ENCODE measurements at regions not wholly inside any gene's neighbourhood (a gene's known extent, or its start where the extent isn't known, plus 50 kb on each side); places are given as distances from the start of the nearest gene placed in this dataset.
"Not testable (repeated sequence)": the region's sequence is repeated elsewhere in the genome, so short reads cannot be mapped to it uniquely, and the experiment has no call there.

GRCh38 chr6:84576029-84576428 is 188.4 kb downstream of the TBX18 start:
- no peak overlapping the region for H3K4me3 ChIP-seq (ENCODE audit: low read length)
- H3K4me1 ChIP-seq (ENCODE audit: insufficient read depth, low read length), result no peaks in the 10 kb centered on the region
- no peaks in the 10 kb centered on the region for H3K27me3 ChIP-seq (ENCODE audit: insufficient read depth, low read length)
- no peak overlapping the region for H3K27ac ChIP-seq (ENCODE audit: low read length)
- H3K36me3 ChIP-seq (ENCODE audit: insufficient read depth, low read depth, low read length), result no peaks in the 10 kb centered on the region
- H3K9me3 ChIP-seq (ENCODE audit: insufficient read depth, low read depth, low read length), result peaks cover 4% of the 10 kb centered on the region; the same call in 1 of the 2 replicates
- no peak overlapping the region for H3K9ac ChIP-seq (ENCODE audit: low read depth, low read length)

GRCh38 chr6:84575264-84575663 is 189.1 kb downstream of the TBX18 start:
- Histone ChIP-seq H3K9ac (ENCODE audit: low read depth, low read length) (no peak overlapping the region), H3K9me3 (ENCODE audit: insufficient read depth, low read depth, low read length) (peaks cover 4% of the 10 kb centered on the region; the same call in 1 of the 2 replicates), H3K27ac (ENCODE audit: low read length) (no peak overlapping the region)

GRCh38 chr6:84569882-84570281 is 194.5 kb downstream of the TBX18 start:
- Histone ChIP-seq H3K36me3 (ENCODE audit: insufficient read depth, low read depth, low read length) (no peaks in the 10 kb centered on the region), H3K4me1 (ENCODE audit: insufficient read depth, low read length) (no peaks in the 10 kb centered on the region), H3K27ac (ENCODE audit: low read length) (no peak overlapping the region), H3K9ac (ENCODE audit: low read depth, low read length) (no peak overlapping the region), H3K9me3 (ENCODE audit: insufficient read depth, low read depth, low read length) (no peaks in the 10 kb centered on the region), H3K4me3 (ENCODE audit: low read length) (no peak overlapping the region), H3K27me3 (ENCODE audit: insufficient read depth, low read length) (no peaks in the 10 kb centered on the region)

More at GRCh38 chr6:84575264-84575663, 189.1 kb downstream of the TBX18 start:
- Histone ChIP-seq H3K4me1 (ENCODE audit: insufficient read depth, low read length) (no peaks in the 10 kb centered on the region), H3K27me3 (ENCODE audit: insufficient read depth, low read length) (no peaks in the 10 kb centered on the region), H3K36me3 (ENCODE audit: insufficient read depth, low read depth, low read length) (no peaks in the 10 kb centered on the region), H3K4me3 (ENCODE audit: low read length) (no peak overlapping the region)

- Histone ChIP-seq H3K9me3 (ENCODE audit: insufficient read depth, low read depth, low read length) (no peaks in the 10 kb centered on the region), H3K4me3 (ENCODE audit: low read length) (no peak overlapping the region), H3K27ac (ENCODE audit: low read length) (no peak overlapping the region), H3K9ac (ENCODE audit: low read depth, low read length) (no peak overlapping the region), H3K36me3 (ENCODE audit: insufficient read depth, low read depth, low read length) (no peaks in the 10 kb centered on the region), H3K27me3 (ENCODE audit: insufficient read depth, low read length) (no peaks in the 10 kb centered on the region), H3K4me1 (ENCODE audit: insufficient read depth, low read length) (no peaks in the 10 kb centered on the region)
Observed at GRCh38 chr6:84568971-84569370, 195.4 kb downstream of the TBX18 start.

GRCh38 chr6:84565718-84566117 is 198.7 kb downstream of the TBX18 start:
- not testable (repeated sequence) for H3K9me3 ChIP-seq (ENCODE audit: insufficient read depth, low read depth, low read length); H3K27me3 ChIP-seq (ENCODE audit: insufficient read depth, low read length); H3K36me3 ChIP-seq (ENCODE audit: insufficient read depth, low read depth, low read length); H3K4me1 ChIP-seq (ENCODE audit: insufficient read depth, low read length); H3K27ac ChIP-seq (ENCODE audit: low read length); H3K4me3 ChIP-seq (ENCODE audit: low read length); H3K9ac ChIP-seq (ENCODE audit: low read depth, low read length)

- H3K9ac ChIP-seq (ENCODE audit: low read depth, low read length), result no peak overlapping the region
- H3K36me3 ChIP-seq (ENCODE audit: insufficient read depth, low read depth, low read length), result no peaks in the 10 kb centered on the region
- H3K27me3 ChIP-seq (ENCODE audit: insufficient read depth, low read length), result no peaks in the 10 kb centered on the region
- no peaks in the 10 kb centered on the region for H3K4me1 ChIP-seq (ENCODE audit: insufficient read depth, low read length)
- H3K4me3 ChIP-seq (ENCODE audit: low read length), result no peak overlapping the region
- no peak overlapping the region for H3K27ac ChIP-seq (ENCODE audit: low read length)
- no peaks in the 10 kb centered on the region for H3K9me3 ChIP-seq (ENCODE audit: insufficient read depth, low read depth, low read length)
Observed at GRCh38 chr6:84560436-84561390, 203.7 kb downstream of the TBX18 start.

- Histone ChIP-seq H3K27me3 (ENCODE audit: insufficient read depth, low read length) (no peaks in the 10 kb centered on the region), H3K4me1 (ENCODE audit: insufficient read depth, low read length) (no peaks in the 10 kb centered on the region), H3K4me3 (ENCODE audit: low read length) (no peak overlapping the region), H3K36me3 (ENCODE audit: insufficient read depth, low read depth, low read length) (no peaks in the 10 kb centered on the region), H3K27ac (ENCODE audit: low read length) (no peak overlapping the region), H3K9me3 (ENCODE audit: insufficient read depth, low read depth, low read length) (no peaks in the 10 kb centered on the region), H3K9ac (ENCODE audit: low read depth, low read length) (no peak overlapping the region)
Observed at GRCh38 chr6:84556541-84557335, 207.7 kb downstream of the TBX18 start.

- no peaks in the 10 kb centered on the region for H3K36me3 ChIP-seq (ENCODE audit: insufficient read depth, low read depth, low read length)
- H3K27me3 ChIP-seq (ENCODE audit: insufficient read depth, low read length), result no peaks in the 10 kb centered on the region
- H3K27ac ChIP-seq (ENCODE audit: low read length), result no peak overlapping the region
- no peak overlapping the region for H3K9ac ChIP-seq (ENCODE audit: low read depth, low read length)
- no peaks in the 10 kb centered on the region for H3K4me1 ChIP-seq (ENCODE audit: insufficient read depth, low read length)
- H3K9me3 ChIP-seq (ENCODE audit: insufficient read depth, low read depth, low read length), result no peaks in the 10 kb centered on the region
- no peak overlapping the region for H3K4me3 ChIP-seq (ENCODE audit: low read length)
Observed at GRCh38 chr6:84554706-84555105, 209.7 kb downstream of the TBX18 start.

- no peaks in the 10 kb centered on the region for H3K4me1 ChIP-seq (ENCODE audit: insufficient read depth, low read length)
- H3K27me3 ChIP-seq (ENCODE audit: insufficient read depth, low read length), result no peaks in the 10 kb centered on the region
- no peaks in the 10 kb centered on the region for H3K36me3 ChIP-seq (ENCODE audit: insufficient read depth, low read depth, low read length)
- no peak overlapping the region for H3K4me3 ChIP-seq (ENCODE audit: low read length)
- no peak overlapping the region for H3K9ac ChIP-seq (ENCODE audit: low read depth, low read length)
- H3K9me3 ChIP-seq (ENCODE audit: insufficient read depth, low read depth, low read length), result no peaks in the 10 kb centered on the region
- H3K27ac ChIP-seq (ENCODE audit: low read length), result no peak overlapping the region
Observed at GRCh38 chr6:84554074-84554473, 210.3 kb downstream of the TBX18 start.

- H3K9ac ChIP-seq (ENCODE audit: low read depth, low read length), result no peak overlapping the region
- H3K27me3 ChIP-seq (ENCODE audit: insufficient read depth, low read length), result no peaks in the 10 kb centered on the region
- H3K27ac ChIP-seq (ENCODE audit: low read length), result no peak overlapping the region
- no peaks in the 10 kb centered on the region for H3K36me3 ChIP-seq (ENCODE audit: insufficient read depth, low read depth, low read length)
- H3K4me1 ChIP-seq (ENCODE audit: insufficient read depth, low read length), result no peaks in the 10 kb centered on the region
- no peak overlapping the region for H3K4me3 ChIP-seq (ENCODE audit: low read length)
- H3K9me3 ChIP-seq (ENCODE audit: insufficient read depth, low read depth, low read length), result no peaks in the 10 kb centered on the region
Observed at GRCh38 chr6:84553527-84553926, 210.9 kb downstream of the TBX18 start.

- Histone ChIP-seq H3K36me3 (ENCODE audit: insufficient read depth, low read depth, low read length) (no peaks in the 10 kb centered on the region), H3K9me3 (ENCODE audit: insufficient read depth, low read depth, low read length) (no peaks in the 10 kb centered on the region), H3K4me3 (ENCODE audit: low read length) (no peak overlapping the region), H3K27me3 (ENCODE audit: insufficient read depth, low read length) (no peaks in the 10 kb centered on the region), H3K4me1 (ENCODE audit: insufficient read depth, low read length) (no peaks in the 10 kb centered on the region), H3K9ac (ENCODE audit: low read depth, low read length) (no peak overlapping the region), H3K27ac (ENCODE audit: low read length) (no peak overlapping the region)
Observed at GRCh38 chr6:84551797-84552196, 212.6 kb downstream of the TBX18 start.

GRCh38 chr6:84549917-84550316 is 214.5 kb downstream of the TBX18 start:
- H3K27ac ChIP-seq (ENCODE audit: low read length), result no peak overlapping the region

More at GRCh38 chr6:84549917-84550316, 214.5 kb downstream of the TBX18 start:
- Histone ChIP-seq H3K27me3 (ENCODE audit: insufficient read depth, low read length) (no peaks in the 10 kb centered on the region), H3K9ac (ENCODE audit: low read depth, low read length) (no peak overlapping the region), H3K36me3 (ENCODE audit: insufficient read depth, low read depth, low read length) (no peaks in the 10 kb centered on the region), H3K9me3 (ENCODE audit: insufficient read depth, low read depth, low read length) (no peaks in the 10 kb centered on the region), H3K4me1 (ENCODE audit: insufficient read depth, low read length) (no peaks in the 10 kb centered on the region), H3K4me3 (ENCODE audit: low read length) (no peak overlapping the region)
